Smooth muscle cell (in vitro differentiated cells): ENCODE measurements at regions not wholly inside any gene's neighbourhood (a gene's known extent, or its start where the extent isn't known, plus 50 kb on each side); places are given as distances from the start of the nearest gene placed in this dataset.

Experiments used
- DNase-seq: peaks from one replicate; lab custom pipeline; 2025; ENCODE audit not compliant: unreplicated experiment; lab: John Stamatoyannopoulos, UW
- H2AFZ ChIP-seq: fragments of 200-600 bp; sonication (generic); 2 replicates; pipeline ENCODE4 v1.6.0; 2016; ENCODE audit warnings: antibody characterized with exemption, low read depth, mild to moderate bottlenecking
- H3F3A ChIP-seq: fragments of 200-600 bp; sonication (generic); 2 replicates; pipeline ENCODE4 v1.6.0; 2017; ENCODE audit warnings: antibody characterized with exemption, low read depth
- H3K27ac ChIP-seq: fragments of 200-600 bp; sonication (generic); 2 replicates; pipeline ENCODE4 v1.5.1; 2016; ENCODE audit warnings: low read depth, mild to moderate bottlenecking
- H3K27me3 ChIP-seq: fragments of 200-600 bp; sonication (generic); 2 replicates; pipeline ENCODE4 v1.6.1; 2016; ENCODE audit warnings: low read depth, mild to moderate bottlenecking
- H3K36me3 ChIP-seq: fragments of 200-600 bp; sonication (generic); 2 replicates; pipeline ENCODE4 v1.5.1; 2016; ENCODE audit warnings: low read depth
- H3K4me1 ChIP-seq: fragments of 200-600 bp; sonication (generic); 2 replicates; pipeline ENCODE4 v1.5.1; 2016; ENCODE audit warnings: low read depth
- H3K4me2 ChIP-seq: fragments of 200-600 bp; sonication (generic); 2 replicates; pipeline ENCODE4 v1.6.0; 2016; ENCODE audit warnings: mild to moderate bottlenecking
- H3K4me3 ChIP-seq: fragments of 200-600 bp; sonication (generic); 2 replicates; pipeline ENCODE4 v1.5.1; 2016; ENCODE audit warnings: mild to moderate bottlenecking
- H3K79me2 ChIP-seq: fragments of 200-600 bp; sonication (generic); 2 replicates; pipeline ENCODE4 v1.6.0; 2016; ENCODE audit warnings: low read depth, mild to moderate bottlenecking
- H3K9ac ChIP-seq: fragments of 200-600 bp; sonication (generic); 2 replicates; pipeline ENCODE4 v1.6.0; 2016; ENCODE audit warnings: low read depth
- H3K9me3 ChIP-seq: fragments of 200-600 bp; sonication (generic); replicated peaks from 2 replicates; pipeline ENCODE4 v1.5.1; 2016; ENCODE audit warnings: low read depth
- H4K20me1 ChIP-seq: fragments of 200-600 bp; sonication (generic); 2 replicates; pipeline ENCODE4 v1.6.0; 2016; ENCODE audit warnings: low read depth
- CTCF ChIP-seq: fragments of 200-600 bp; sonication (generic); IDR thresholded peaks from 2 replicates; pipeline ENCODE4 v1.5.1; 2017; ENCODE audit warnings: borderline replicate concordance, mild to moderate bottlenecking, antibody characterized with exemption; ENCODE audit not compliant: insufficient read depth, poor library complexity, severe bottlenecking
- WGBS: methylation state at CpG from one replicate; pipeline ENCODE4 v1.1.7; 2016; ENCODE audit warnings: low lambda C conversion rate; 5-methylcytosine and 5-hydroxymethylcytosine counted together

GRCh38 chr22:44399906-44400762 is 87.4 kb upstream of the SHISAL1 start:
- WGBS: 83% methylated on average over 15 of the region's 15 CpGs
- Histone ChIP-seq H3K79me2 (no peaks in the 10 kb centered on the region), H3K9me3 (no peaks in the 10 kb centered on the region), H3K4me2 (no peak overlapping the region), H3K36me3 (no peaks in the 10 kb centered on the region), H3K4me1 (no peaks in the 10 kb centered on the region), H3F3A (no peaks in the 10 kb centered on the region), H4K20me1 (no peaks in the 10 kb centered on the region), H3K27ac (no peak overlapping the region), H3K9ac (no peak overlapping the region), H2AFZ (no peak overlapping the region), H3K27me3 (no peaks in the 10 kb centered on the region), H3K4me3 (no peak overlapping the region)
- DNase-seq: no peak
- TF ChIP-seq CTCF: no peak

DNA sequence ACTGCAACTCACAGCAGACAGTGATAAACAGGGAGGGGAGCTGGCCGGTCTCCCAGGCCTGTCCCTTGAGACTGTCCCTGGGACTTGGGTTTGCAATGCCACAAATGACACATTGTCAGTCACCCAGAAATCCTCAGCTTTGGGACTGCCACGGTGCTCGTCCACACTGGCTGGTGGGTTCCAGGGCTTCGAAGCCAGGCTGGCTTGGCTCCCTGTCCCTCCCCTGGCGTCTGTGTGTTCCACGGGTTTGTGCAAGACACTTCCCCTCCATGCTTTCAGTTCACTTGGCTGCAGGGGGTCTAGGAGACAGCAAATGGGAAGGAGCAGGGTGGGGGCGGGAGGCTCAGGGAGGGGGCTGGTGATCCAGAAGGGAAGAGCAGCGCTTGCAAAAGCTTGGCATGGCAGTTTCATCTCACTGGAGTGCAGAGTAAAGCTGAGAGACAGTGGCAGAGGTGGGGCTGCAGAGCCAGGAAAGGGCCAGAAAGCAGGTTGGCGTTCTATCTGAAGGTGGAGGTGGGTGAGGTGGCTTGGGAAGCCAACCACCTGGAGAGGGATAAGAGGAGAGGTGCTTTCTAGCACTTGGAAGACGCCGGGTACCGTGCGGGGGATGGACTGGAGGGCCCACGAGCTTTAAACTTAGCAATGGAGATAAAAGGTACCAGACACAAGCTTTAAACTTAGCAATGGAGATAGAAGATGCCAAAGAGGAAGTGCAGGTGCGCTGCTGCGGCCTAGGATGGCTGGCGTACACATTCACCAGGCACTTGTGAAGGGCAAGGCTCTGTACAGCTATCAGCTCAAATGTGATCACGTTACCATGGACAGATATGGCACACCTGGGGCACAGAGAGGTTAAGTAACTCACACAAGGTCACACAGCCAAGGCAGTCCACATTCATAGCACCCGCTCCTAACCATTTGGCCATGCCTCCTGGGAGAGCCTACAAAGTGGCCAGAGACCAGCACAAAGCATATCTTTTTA is 86.4 kb upstream of the SHISAL1 start:
- Histone ChIP-seq H3K27ac (no peak overlapping the region), H2AFZ (no peak overlapping the region), H3K4me2 (no peak overlapping the region), H3F3A (no peaks in the 10 kb centered on the region), H3K9ac (no peak overlapping the region), H3K79me2 (no peaks in the 10 kb centered on the region), H3K27me3 (no peaks in the 10 kb centered on the region), H3K36me3 (no peaks in the 10 kb centered on the region), H3K4me3 (no peak overlapping the region), H3K4me1 (no peaks in the 10 kb centered on the region), H3K9me3 (no peaks in the 10 kb centered on the region), H4K20me1 (no peaks in the 10 kb centered on the region)
- no peak for TF ChIP-seq CTCF
- WGBS: 89% methylated on average over 19 of the region's 19 CpGs
- DNase-seq: no peak

- no peak for DNase-seq
- 92% methylated on average over 16 of the region's 16 CpGs for WGBS
- H3K4me2 ChIP-seq: no peak overlapping the region
Observed at GRCh38 chr22:44396727-44397722, 84.3 kb upstream of the SHISAL1 start.

More at GRCh38 chr22:44396727-44397722, 84.3 kb upstream of the SHISAL1 start:
- Histone ChIP-seq H3K4me3 (no peak overlapping the region), H3K27ac (no peak overlapping the region), H3F3A (no peaks in the 10 kb centered on the region), H2AFZ (no peak overlapping the region), H3K27me3 (no peaks in the 10 kb centered on the region), H3K4me1 (no peaks in the 10 kb centered on the region), H3K9me3 (no peaks in the 10 kb centered on the region), H3K36me3 (no peaks in the 10 kb centered on the region), H4K20me1 (no peaks in the 10 kb centered on the region), H3K79me2 (no peaks in the 10 kb centered on the region), H3K9ac (no peak overlapping the region)
- TF ChIP-seq CTCF: no peak
